ENCODE measurements at regions not wholly inside any gene's neighbourhood (a gene's known extent, or its start where the extent isn't known, plus 50 kb on each side); places are given as distances from the start of the nearest gene placed in this dataset.

DNA sequence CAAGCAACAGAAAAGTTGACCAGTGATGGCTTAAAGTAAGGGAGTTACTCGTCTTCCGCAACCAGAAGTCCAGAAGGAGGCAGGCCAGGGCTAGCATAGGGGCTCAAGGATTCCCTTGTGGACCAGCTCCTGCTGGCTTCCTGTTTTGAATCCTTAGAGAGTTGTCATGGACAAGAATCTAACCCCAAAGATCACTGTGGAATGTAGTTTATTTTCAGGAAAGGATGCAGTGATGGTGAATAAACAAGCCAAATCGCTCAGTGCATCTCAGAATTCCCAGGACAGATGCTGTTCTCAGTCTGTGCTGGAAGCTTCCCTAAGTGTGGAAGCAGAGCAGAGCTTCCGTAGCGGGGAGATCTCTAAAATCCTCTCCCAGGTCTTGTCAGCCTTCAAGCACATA lies 311.3 kb downstream of the C12orf75 start:
- no peak overlapping the region for H3K4me3 ChIP-seq (replicated peaks in 1 of 3; ENCODE audit: low read depth in 2 of 3, low read length in 3 of 3)
- 89% methylated on average over 2 of the region's 5 CpGs for WGBS (ENCODE audit: insufficient coverage)
- intact Hi-C loops (cut with micrococcal nuclease) = no loop called here
- Mint-ChIP-seq H3K27ac (no peak overlapping the region), H3K4me1 (no peaks in the 10 kb centered on the region), H3K36me3 (no peaks in the 10 kb centered on the region), H3K9me3 (peaks cover 0 to 25% (median 13%) of the 10 kb centered on the region in 7 donors), H3K4me3 (no peak overlapping the region), H3K27me3 (ENCODE audit: low read depth in 3 of 3) (no peaks in the 10 kb centered on the region)
- H3K27me3 ChIP-seq (ENCODE audit: control insufficient read depth in 2 of 2, insufficient read depth in 2 of 2, low read length in 2 of 2) = no peaks in the 10 kb centered on the region
- no peaks in the 10 kb centered on the region for H3K79me2 ChIP-seq (ENCODE audit: insufficient read depth, low read length)
- H3K4me2 ChIP-seq (replicated peaks; ENCODE audit: extremely low read depth, low read length, poor library complexity, severe bottlenecking) = no peak overlapping the region
- DNase-seq = no peak
- no peak overlapping the region for H3K9ac ChIP-seq (ENCODE audit: insufficient read depth, low read length, poor library complexity, severe bottlenecking)
- no peak for TF ChIP-seq CTCF (IDR thresholded peaks at IDR 0.05)
- no peaks in the 10 kb centered on the region for H3K9me3 ChIP-seq (replicated peaks in 1 of 2; ENCODE audit: control insufficient read depth in 1 of 2, insufficient read depth in 1 of 2, low read length in 2 of 2)
- no peak overlapping the region for H3K27ac ChIP-seq (ENCODE audit: low read depth in 1 of 2, low read length in 2 of 2)
- no peaks in the 10 kb centered on the region for H3K36me3 ChIP-seq (replicated peaks in 1 of 2; ENCODE audit: control insufficient read depth in 1 of 2, insufficient read depth in 2 of 2, low read length in 2 of 2)
- H2AFZ ChIP-seq (ENCODE audit: insufficient read depth, low read depth, low read length, poor library complexity, severe bottlenecking) = no peak overlapping the region
- no peaks in the 10 kb centered on the region for H3K4me1 ChIP-seq (ENCODE audit: control insufficient read depth in 1 of 2, insufficient read depth in 2 of 2, low read length in 2 of 2)
- H4K20me1 ChIP-seq (ENCODE audit: insufficient read depth, low read length) = no peaks in the 10 kb centered on the region

GRCh38 chr12:105644770-105645169 lies 314.3 kb downstream of the C12orf75 start:
- no peaks in the 10 kb centered on the region for H3K4me1 ChIP-seq (ENCODE audit: control insufficient read depth in 1 of 2, insufficient read depth in 2 of 2, low read length in 2 of 2)
- H3K9me3 Mint-ChIP-seq = peaks cover 0 to 11% (median 4%) of the 10 kb centered on the region in 7 donors
- H3K36me3 Mint-ChIP-seq = no peaks in the 10 kb centered on the region
- TF ChIP-seq CTCF (IDR thresholded peaks at IDR 0.05) = no peak
- peaks cover 0 to 2% (median 0%) of the 10 kb centered on the region in 3 donors for H3K27me3 Mint-ChIP-seq (ENCODE audit: low read depth in 3 of 3)
- H3K27ac Mint-ChIP-seq = no peak overlapping the region
- no peak overlapping the region for H3K4me2 ChIP-seq (replicated peaks; ENCODE audit: extremely low read depth, low read length, poor library complexity, severe bottlenecking)
- H3K4me3 ChIP-seq (replicated peaks in 1 of 3; ENCODE audit: low read depth in 2 of 3, low read length in 3 of 3) = no peak overlapping the region
- H3K27ac ChIP-seq (ENCODE audit: low read depth in 1 of 2, low read length in 2 of 2) = no peak overlapping the region
- H3K4me3 Mint-ChIP-seq = no peak overlapping the region
- H4K20me1 ChIP-seq (ENCODE audit: insufficient read depth, low read length) = no peaks in the 10 kb centered on the region
- intact Hi-C loops (cut with micrococcal nuclease) = no loop called here
- H3K9ac ChIP-seq (ENCODE audit: insufficient read depth, low read length, poor library complexity, severe bottlenecking) = no peak overlapping the region
- H3K9me3 ChIP-seq (replicated peaks in 1 of 2; ENCODE audit: control insufficient read depth in 1 of 2, insufficient read depth in 1 of 2, low read length in 2 of 2) = no peaks in the 10 kb centered on the region
- H3K27me3 ChIP-seq (ENCODE audit: control insufficient read depth in 2 of 2, insufficient read depth in 2 of 2, low read length in 2 of 2) = no peaks in the 10 kb centered on the region
- no peak overlapping the region for H2AFZ ChIP-seq (ENCODE audit: insufficient read depth, low read depth, low read length, poor library complexity, severe bottlenecking)
- DNase-seq = no peak
- H3K36me3 ChIP-seq (replicated peaks in 1 of 2; ENCODE audit: control insufficient read depth in 1 of 2, insufficient read depth in 2 of 2, low read length in 2 of 2) = no peaks in the 10 kb centered on the region
- no CpG with 5 or more reads among the region's 5 CpGs for WGBS (ENCODE audit: insufficient coverage)
- H3K4me1 Mint-ChIP-seq = no peaks in the 10 kb centered on the region
- H3K79me2 ChIP-seq (ENCODE audit: insufficient read depth, low read length) = no peaks in the 10 kb centered on the region
